PC-9 (cell line): ENCODE measurements at regions not wholly inside any gene's neighbourhood (a gene's known extent, or its start where the extent isn't known, plus 50 kb on each side); places are given as distances from the start of the nearest gene placed in this dataset.

Experiments used
- BruUV-seq: library from RNA; stranded (reverse); fragments of 400-500 nt; replicated peaks from 2 replicates; lab custom pipeline; 2021; lab: Mats Ljungman, UMichigan
- CTCF ChIA-PET: fragments of 300-600 bp; sonication (Branson Sonifier 250); formaldehyde crosslinking; loops from one replicate; lab custom pipeline; 2022; ENCODE audit warnings: antibody characterized with exemption; lab: Charles Lee
- POLR2A ChIA-PET: fragments of 300-600 bp; sonication (Branson Sonifier 250); formaldehyde crosslinking; loops from one replicate; lab custom pipeline; 2022; ENCODE audit warnings: antibody characterized with exemption; ENCODE audit not compliant: unreplicated experiment; lab: Charles Lee
- DNase-seq, 2 experiments: peaks; one replicate each; pipeline versions ENCODE4 v3.0.0 to v3.0.0-alpha.2; 2015 to 2022; ENCODE audit warnings: mixed read lengths in 1 of 2
- H2AFZ ChIP-seq: fragments of 200-600 bp; sonication (generic); 2 replicates; pipeline ENCODE4 v1.8.1; 2017; ENCODE audit warnings: antibody characterized with exemption
- H3F3A ChIP-seq: fragments of 200-600 bp; sonication (generic); 2 replicates; pipeline ENCODE4 v1.8.1; 2017; ENCODE audit warnings: antibody characterized with exemption, mild to moderate bottlenecking, low read depth; ENCODE audit not compliant: insufficient read depth
- H3K27ac ChIP-seq: fragments of 200-600 bp; sonication (generic); 2 replicates; pipeline ENCODE4 v1.6.1; 2016; ENCODE audit warnings: mixed run types
- H3K27me3 ChIP-seq: fragments of 200-600 bp; sonication (generic); 2 replicates; pipeline ENCODE4 v1.6.1; 2016; ENCODE audit warnings: low read depth, mixed run types; ENCODE audit not compliant: insufficient read depth
- H3K36me3 ChIP-seq: fragments of 200-600 bp; sonication (generic); 2 replicates; pipeline ENCODE4 v1.6.1; 2016; ENCODE audit warnings: low read depth, mixed run types
- H3K4me1 ChIP-seq: fragments of 200-600 bp; sonication (generic); replicated peaks from 2 replicates; pipeline ENCODE4 v1.6.1; 2016; ENCODE audit warnings: mixed run types; ENCODE audit not compliant: insufficient read depth
- H3K4me2 ChIP-seq: fragments of 200-600 bp; sonication (generic); 2 replicates; pipeline ENCODE4 v1.6.1; 2017; ENCODE audit warnings: mixed run types
- H3K4me3 ChIP-seq: fragments of 200-600 bp; sonication (generic); 2 replicates; pipeline ENCODE4 v1.6.1; 2016; ENCODE audit warnings: mixed run types
- H3K79me2 ChIP-seq: fragments of 200-600 bp; sonication (generic); 2 replicates; pipeline ENCODE4 v1.6.1; 2017; ENCODE audit warnings: low read depth, mixed run types
- H3K9me2 ChIP-seq: fragments of 200-600 bp; sonication (generic); 2 replicates; pipeline ENCODE4 v1.8.1; 2017; ENCODE audit warnings: mild to moderate bottlenecking; ENCODE audit not compliant: insufficient read depth
- H3K9me3 ChIP-seq: fragments of 200-600 bp; sonication (generic); 2 replicates; pipeline ENCODE4 v1.8.1; 2016; ENCODE audit warnings: low read depth; ENCODE audit not compliant: insufficient read depth
- H4K20me1 ChIP-seq: fragments of 200-600 bp; sonication (generic); 2 replicates; pipeline ENCODE4 v1.8.1; 2017; ENCODE audit not compliant: insufficient read depth
- CTCF ChIP-seq: fragments of 200-600 bp; sonication (generic); conservative IDR thresholded peaks from 2 replicates; pipeline ENCODE4 v1.6.1; 2017; ENCODE audit warnings: mixed run types, antibody characterized with exemption, mild to moderate bottlenecking, moderate library complexity
- EZH2 ChIP-seq: fragments of 200-600 bp; sonication (generic); IDR thresholded peaks from 2 replicates; pipeline ENCODE4 v1.8.0; 2017; ENCODE audit warnings: antibody characterized with exemption, low read depth
- intact Hi-C: fragments of 100-400 bp; cut with micrococcal nuclease; formaldehyde crosslinking; loops from one replicate; pipeline ENCODE4 v1.10.0; 2022; ENCODE audit not compliant: unreplicated experiment

GRCh38 chr5:154654486-154655371 lies 100.4 kb upstream of the LARP1 start:
- no peak overlapping the region for H3K27ac ChIP-seq
- H3K79me2 ChIP-seq: no peaks in the 10 kb centered on the region
- H3K9me3 ChIP-seq: no peaks in the 10 kb centered on the region
- no peaks in the 10 kb centered on the region for H4K20me1 ChIP-seq
- no peaks in the 10 kb centered on the region for H3K36me3 ChIP-seq
- TF ChIP-seq CTCF (no peak), EZH2 (no peak)
- H2AFZ ChIP-seq: no peak overlapping the region
- BruUV-seq: no TSS peak
- CTCF ChIA-PET: interaction anchor here (0.6 kb wide), 2 partner anchors 28 to 110 kb away, joined by 5 to 7 read pairs; no protein-coding TSS in a partner anchor
- no peak overlapping the region for H3K4me2 ChIP-seq
- H3F3A ChIP-seq: peaks cover 8% of the 10 kb centered on the region; the same call in 1 of the 2 replicates
- DNase-seq: no peak
- POLR2A ChIA-PET: no interaction called here
- intact Hi-C loops: loop anchor here (5.0 kb wide), 2 partner anchors 58 to 288 kb away; partner anchors contain the start of gene MRPL22
- no peaks in the 10 kb centered on the region for H3K27me3 ChIP-seq
- no peak overlapping the region for H3K4me3 ChIP-seq
- no peaks in the 10 kb centered on the region for H3K9me2 ChIP-seq
- no peaks in the 10 kb centered on the region for H3K4me1 ChIP-seq

- TF ChIP-seq EZH2 (no peak), CTCF (no peak)
- POLR2A ChIA-PET: no interaction called here
- no peaks in the 10 kb centered on the region for H3K9me2 ChIP-seq
- no peaks in the 10 kb centered on the region for H4K20me1 ChIP-seq
- H3K4me1 ChIP-seq: 0 out of 2 replicates have a peak, but pooled peaks cover under 1% of the 10 kb centered on the region
- H2AFZ ChIP-seq: no peak overlapping the region
- no peaks in the 10 kb centered on the region for H3K79me2 ChIP-seq
- no peaks in the 10 kb centered on the region for H3K36me3 ChIP-seq
- no peaks in the 10 kb centered on the region for H3K9me3 ChIP-seq
- no peak overlapping the region for H3K4me3 ChIP-seq
- H3K4me2 ChIP-seq: no peak overlapping the region
- intact Hi-C loops: loop anchor here (5.0 kb wide), 2 partner anchors 58 to 288 kb away; partner anchors contain the start of gene MRPL22
- CTCF ChIA-PET: interaction anchor here (0.6 kb wide), 1 partner anchor 29 kb away, joined by 7 read pairs; no protein-coding TSS in a partner anchor
- no TSS peak for BruUV-seq
- no peak for DNase-seq
- H3K27me3 ChIP-seq: no peaks in the 10 kb centered on the region
- H3K27ac ChIP-seq: no peak overlapping the region
- peaks cover 8% of the 10 kb centered on the region; the same call in 1 of the 2 replicates for H3F3A ChIP-seq
Observed at GRCh38 chr5:154653764-154654485, 101.3 kb upstream of the LARP1 start.

- no peak overlapping the region for H2AFZ ChIP-seq
- POLR2A ChIA-PET: no interaction called here
- peaks cover 8% of the 10 kb centered on the region; the same call in 1 of the 2 replicates for H3F3A ChIP-seq
- no peak overlapping the region for H3K4me2 ChIP-seq
- H3K4me3 ChIP-seq: no peak overlapping the region
- intact Hi-C loops: loop anchor here (5.0 kb wide), 2 partner anchors 59 to 289 kb away; partner anchors contain the start of gene MRPL22
- H3K36me3 ChIP-seq: no peaks in the 10 kb centered on the region
- no peak for DNase-seq
- H3K4me1 ChIP-seq: 0 out of 2 replicates have a peak, but pooled peaks cover 4% of the 10 kb centered on the region
- TF ChIP-seq CTCF (no peak), EZH2 (no peak)
- BruUV-seq: no TSS peak
- CTCF ChIA-PET: no interaction called here
- no peaks in the 10 kb centered on the region for H4K20me1 ChIP-seq
- no peaks in the 10 kb centered on the region for H3K79me2 ChIP-seq
- H3K9me2 ChIP-seq: no peaks in the 10 kb centered on the region
- no peak overlapping the region for H3K27ac ChIP-seq
- H3K27me3 ChIP-seq: no peaks in the 10 kb centered on the region
- H3K9me3 ChIP-seq: no peaks in the 10 kb centered on the region
Observed at GRCh38 chr5:154653418-154653763, 101.8 kb upstream of the LARP1 start.
